ENCODE measurements at regions not wholly inside any gene's neighbourhood (a gene's known extent, or its start where the extent isn't known, plus 50 kb on each side); places are given as distances from the start of the nearest gene placed in this dataset.

DNA sequence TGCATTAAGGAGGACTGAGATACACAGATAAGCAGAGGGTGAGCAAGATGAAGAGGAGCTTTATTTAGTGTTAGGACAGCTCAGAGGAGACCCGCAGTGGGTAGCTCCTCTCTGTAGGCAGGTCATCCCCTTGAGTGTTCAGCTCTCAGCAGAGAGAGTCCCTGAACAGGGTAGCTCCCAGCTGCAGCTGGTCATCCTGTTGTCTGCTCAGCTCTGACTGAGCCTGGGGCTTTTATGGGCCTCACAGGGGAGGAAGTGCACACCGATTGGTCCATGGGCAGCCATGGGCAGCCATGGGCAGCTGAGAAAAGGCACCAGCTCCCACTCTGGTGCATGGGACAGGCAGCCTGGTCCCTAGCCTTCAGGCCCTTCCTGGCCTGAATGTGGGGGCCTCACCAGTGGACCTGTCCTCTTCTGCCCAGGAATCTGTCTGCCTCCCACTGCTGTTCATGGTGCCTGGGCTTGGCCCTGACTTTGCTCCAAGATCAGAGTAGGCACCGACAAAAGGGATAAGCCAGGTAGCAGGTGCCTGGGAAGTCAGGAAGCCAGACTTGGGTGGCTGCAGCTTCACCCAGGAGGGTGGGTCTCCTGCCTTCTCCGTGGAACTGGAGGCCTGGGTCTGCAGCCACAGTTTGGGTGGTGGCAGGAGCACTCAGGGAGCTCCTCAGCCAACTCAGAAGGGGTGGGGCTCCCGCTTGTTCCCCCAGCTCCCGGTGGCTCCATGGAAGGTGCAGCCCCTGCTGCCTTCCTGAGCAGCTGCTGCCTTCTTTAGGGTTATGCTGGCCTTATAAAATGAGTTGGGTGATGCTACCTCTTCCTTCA lies 54.7 kb downstream of the MYEOV start:
- DNase-seq: no peak

DNA sequence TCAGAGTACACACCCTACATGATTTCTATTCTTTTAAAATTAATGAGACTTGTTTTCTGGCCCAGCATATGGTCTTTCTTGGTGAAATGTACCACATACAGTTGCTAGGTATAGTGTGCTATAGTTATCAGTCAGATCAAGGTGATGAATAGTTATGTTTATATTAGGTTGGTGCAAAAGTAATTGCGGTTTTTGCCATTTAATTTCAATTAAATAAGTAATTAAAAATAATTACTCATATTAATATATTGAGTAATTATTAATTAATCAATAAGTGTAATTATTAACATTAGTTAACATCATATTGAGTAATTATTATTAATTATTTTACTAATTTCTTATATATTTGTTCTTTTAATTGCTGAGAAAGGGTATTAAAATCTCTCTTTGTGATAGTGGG lies 56.1 kb downstream of the MYEOV start:
- no peak for DNase-seq

DNA sequence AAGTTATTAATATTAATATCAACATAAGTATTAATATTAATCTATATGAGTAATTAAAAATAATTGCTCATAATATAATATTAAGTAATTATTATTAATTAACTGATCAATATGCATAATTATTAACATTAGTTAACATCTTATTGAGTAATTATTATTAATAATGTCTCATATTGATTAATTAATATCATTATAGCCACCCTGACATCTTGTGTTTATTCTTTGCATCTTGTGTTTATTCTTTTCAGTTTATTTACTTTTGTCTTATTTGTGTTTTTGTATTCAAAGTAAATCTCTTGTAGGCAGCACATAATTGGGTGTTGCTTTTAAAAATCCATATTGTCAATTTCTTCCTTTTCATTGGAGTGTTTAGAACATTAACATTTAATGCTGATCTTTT lies 56.6 kb downstream of the MYEOV start:
- DNase-seq: no peak

DNA sequence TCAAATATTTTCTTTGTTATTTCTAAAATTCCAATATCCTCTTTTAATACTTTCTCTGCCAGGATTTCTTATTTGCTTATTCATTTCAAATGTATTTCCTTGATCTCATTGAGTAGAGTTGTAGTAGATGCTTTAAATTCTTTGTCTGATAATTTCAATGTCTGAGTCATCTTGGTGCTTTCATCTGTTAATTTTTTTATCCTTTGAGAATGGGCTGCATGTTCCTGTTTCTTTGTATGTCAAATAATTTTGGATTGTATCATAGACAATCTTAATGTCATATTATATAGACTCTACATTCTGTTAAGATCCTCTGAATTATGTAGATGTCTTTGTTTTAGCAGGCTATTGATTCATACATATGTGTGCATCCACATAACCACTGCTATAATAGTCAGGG lies 57.5 kb downstream of the MYEOV start:
- no peak for DNase-seq

DNA sequence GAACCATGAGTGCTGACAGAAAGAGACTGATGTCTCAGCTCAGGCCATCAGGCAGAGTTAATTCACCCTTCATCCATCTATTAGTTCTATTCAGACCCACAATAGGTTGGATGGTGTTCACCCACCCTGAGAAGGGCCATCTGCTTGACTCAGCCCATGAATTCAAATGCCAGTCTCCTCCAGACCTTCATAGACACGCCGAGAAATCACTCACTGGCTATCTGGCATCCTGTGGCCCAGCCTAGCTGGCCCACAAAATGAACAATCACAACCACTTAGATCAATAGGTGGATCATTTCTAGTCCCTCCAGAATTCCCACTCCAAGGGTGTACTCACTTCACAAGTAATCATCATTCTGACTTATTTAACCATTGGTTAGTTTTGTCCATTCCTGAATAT lies 58.2 kb downstream of the MYEOV start:
- no peak for DNase-seq

DNA sequence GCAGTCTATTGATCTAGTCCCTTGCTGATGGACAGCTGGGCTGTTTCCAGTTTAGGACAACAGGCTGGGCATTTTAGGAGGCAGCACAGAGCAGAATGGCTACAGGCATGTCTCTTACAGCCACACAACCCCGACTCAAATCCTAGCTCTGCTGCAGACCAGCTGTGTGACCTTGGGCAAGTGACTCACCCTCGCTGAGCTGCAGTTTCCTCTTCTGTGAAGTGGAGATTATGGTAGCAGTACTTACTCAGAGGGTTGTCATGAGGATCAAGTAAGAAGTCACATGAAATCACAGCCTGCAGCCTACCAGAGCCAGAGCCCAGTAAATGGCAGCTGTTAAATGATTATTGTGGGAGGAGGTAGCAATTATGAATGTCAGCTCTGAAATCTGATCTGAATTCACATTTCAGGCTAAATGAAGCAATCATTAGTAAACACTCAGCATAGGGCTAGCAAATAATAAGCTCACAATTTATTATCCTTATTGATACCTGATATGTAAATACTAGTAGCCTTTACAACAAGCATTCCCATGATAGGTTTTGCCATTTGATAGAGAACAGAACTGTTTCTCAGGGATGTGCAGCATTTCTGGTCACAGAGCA lies 58.9 kb downstream of the MYEOV start:
- DNase-seq: no peak

DNA sequence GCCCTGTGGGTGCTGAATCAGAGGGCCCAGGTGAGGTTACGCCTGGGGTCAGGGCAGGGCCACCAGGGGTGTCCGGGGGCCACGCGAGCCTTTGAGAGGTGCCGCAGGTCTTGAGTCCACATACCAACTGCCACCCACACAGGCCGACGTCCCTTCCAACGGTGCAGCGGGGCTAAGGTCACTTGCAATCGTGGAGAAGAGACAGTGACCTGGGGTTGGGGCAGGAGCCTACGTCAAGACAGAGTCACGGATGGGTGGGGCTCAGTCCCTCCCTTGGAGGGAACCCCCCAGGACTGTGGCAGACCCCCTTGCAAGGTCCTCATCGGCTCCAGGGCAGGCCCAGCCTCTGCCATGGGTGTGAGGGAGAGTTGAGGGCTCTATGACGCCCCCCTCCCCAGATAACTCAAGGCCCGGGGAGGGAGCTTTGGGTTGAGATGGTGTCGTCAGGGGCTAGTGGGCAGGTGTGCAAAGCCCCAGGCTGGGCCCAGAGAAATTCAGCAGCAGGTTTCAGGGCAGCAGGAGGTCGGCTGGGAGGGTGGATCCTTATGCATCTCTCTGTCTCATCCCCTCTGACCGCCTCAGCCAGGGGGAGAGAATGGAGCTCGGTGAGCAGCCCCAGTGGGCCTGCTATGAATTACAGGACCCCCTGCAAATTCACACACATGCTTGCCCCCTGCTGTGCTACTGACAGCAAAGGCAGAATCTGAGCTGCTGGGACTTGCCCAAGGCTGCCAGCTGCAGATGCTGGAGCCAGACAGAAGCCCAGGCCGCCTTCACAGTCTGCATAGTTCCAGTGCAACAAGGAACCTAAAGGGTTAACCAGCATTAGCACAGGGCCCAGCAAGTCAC lies 60.0 kb downstream of the MYEOV start:
- no peak for DNase-seq

DNA sequence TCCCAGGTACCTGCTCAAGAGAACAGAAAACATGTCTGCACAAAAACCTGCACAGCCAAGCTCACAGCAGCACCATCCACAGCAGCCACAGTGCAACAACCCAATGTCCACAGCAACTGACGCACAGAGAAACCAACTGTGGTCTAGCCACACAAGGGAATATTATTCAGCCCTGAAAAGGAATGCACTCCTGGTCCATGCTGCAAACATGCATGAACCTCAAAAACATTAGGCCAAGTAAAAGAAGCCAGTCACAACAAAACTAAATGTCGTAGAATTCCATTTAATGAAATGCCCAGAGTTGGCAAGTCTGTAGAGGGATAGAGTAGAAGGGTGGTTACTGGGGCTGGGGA lies 60.6 kb downstream of the MYEOV start:
- no peak for DNase-seq

DNA sequence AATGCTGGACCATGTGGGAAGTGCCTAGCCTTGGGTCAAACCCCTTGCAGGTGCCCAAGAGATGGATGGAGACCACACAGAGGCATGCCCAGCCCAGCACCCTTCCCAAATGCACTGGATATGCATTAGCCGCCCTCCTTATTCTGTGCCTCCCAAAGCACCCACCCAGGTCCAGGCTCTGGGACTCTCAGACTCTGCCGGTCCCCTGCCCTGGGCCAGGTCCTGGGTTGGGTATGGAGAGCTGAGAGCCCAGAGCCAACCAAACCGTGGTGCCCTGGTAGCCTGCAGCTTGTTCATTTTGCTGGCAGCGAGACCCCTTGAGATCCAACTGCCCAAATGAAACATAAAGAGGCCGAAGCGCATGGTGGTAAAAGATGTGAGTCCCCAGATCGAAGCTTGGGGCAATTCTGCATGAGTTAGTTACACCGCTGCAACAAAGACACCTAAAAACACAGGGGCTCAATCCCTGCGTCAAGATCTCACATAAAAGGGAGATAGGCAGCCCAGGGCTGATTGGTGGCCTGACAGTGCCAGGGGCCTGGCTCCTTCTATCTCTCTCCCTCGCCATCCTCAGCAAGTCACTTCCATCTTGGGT lies 61.5 kb downstream of the MYEOV start:
- no peak for DNase-seq

DNA sequence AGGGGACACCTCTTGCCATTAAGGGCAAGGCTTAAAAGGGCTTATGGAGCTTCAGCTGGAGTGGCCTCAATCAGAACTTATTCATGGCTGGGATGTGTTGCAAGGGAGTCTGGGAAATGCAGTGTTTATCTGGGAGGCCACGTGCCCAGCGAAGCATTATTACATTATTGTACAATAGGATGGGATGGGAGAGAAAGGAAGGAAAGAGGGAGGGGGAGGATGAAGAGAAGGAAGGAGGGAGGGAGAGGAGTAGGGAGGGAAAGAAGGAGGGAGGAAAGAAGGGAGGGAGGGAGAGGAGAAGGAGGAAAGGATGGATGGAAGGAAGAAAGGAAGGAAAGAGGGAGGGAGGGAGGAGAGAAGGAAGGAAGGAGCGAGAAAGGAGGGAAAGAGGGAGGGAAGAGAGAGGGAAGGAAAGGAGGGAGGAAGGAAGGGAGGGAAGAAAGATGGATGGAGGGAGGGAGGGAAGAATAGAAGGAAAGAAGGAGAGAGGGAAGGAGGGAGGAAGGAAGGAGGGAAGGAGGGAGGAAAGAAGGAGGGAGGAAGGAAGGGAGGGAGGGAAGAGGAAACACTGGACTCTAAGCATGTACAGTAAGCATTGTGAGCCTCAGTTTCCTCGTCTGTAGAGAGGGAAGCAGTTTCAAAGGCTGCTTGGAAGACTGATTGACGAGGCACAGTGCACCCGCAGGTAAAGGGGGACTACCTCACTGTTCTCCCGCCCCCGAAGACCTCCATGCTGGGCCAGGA lies 62.2 kb downstream of the MYEOV start:
- no peak for DNase-seq

DNA sequence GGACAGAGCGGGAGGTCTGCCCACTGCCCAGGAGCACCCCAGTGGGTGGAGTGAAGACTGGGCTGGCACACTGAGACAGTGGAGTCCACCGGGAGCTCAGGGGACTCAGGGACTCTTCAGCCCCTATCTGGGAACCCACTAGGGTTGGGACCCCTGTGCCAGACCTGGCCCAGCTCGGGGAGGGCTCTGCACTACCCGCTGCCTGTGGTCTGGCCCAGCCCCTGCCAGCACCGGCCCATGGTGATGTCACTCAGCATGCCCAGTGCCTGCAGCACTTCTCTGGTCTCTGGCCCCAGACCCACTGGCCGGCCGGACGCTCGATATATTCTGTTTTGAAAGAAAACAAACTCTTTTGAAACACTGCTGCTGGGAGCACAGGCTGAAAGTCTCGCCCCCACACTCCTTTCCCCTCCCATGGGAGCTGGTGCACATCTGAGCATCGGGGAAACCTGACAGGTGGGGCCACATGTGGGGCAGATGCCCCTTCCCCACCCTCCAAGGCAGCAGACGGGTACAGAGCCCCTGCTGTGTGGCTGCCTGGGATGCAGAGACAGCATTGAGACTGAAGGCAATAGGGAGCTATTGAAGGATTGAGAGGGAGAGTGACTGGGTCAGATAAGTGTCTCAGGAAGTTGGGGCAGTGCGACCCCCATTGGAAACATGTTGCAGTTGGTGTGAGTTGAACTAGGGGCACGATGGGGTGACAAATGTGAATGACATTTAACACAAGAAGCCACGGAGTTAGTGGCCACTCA lies 62.9 kb downstream of the MYEOV start:
- DNase-seq: no peak

DNA sequence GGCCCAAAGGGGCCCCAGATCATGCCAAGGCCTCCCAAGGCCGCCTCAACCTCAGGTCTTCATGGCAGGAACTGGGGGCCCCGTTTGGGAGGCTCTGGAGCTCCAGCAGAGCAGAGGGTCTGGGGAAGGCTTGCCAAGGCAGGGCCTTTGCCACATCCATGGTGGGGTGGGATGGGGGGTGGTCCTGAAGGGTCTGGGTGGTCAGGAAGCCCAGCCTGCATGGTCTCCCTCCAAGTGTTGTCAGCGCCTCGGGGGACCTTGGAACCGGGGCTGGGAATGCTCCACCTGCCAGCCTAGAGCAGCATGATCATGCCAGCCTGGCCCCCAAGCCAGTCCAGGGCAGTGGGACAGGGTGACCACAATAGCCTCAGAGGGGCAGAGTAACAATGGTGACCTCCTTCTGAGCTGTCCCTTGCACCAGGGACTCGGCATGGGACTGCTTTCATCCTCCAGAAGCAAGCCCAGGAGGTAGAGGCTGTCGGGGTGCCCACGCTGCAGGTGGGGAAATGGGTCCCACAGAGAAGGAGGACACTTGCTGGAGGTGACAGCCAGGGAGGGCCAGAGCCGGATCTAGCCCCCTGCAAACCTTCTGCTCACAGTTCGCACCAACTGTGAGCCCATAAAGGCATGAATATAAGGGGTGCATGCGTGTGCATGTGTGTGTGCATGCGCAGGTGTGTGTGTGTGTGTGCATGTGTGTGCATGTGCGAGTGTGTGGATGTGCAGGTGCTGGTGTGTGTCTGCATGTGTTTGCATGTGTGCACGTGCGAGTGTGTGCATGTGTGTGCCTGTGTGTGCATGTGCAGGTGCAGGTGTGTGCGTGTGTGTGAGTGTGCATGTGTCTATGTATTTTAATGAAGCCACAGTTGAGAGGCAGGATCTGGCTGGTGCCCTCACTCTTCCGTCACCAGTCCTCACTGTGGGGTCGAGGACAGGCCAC lies 63.8 kb downstream of the MYEOV start:
- no peak for DNase-seq

DNA sequence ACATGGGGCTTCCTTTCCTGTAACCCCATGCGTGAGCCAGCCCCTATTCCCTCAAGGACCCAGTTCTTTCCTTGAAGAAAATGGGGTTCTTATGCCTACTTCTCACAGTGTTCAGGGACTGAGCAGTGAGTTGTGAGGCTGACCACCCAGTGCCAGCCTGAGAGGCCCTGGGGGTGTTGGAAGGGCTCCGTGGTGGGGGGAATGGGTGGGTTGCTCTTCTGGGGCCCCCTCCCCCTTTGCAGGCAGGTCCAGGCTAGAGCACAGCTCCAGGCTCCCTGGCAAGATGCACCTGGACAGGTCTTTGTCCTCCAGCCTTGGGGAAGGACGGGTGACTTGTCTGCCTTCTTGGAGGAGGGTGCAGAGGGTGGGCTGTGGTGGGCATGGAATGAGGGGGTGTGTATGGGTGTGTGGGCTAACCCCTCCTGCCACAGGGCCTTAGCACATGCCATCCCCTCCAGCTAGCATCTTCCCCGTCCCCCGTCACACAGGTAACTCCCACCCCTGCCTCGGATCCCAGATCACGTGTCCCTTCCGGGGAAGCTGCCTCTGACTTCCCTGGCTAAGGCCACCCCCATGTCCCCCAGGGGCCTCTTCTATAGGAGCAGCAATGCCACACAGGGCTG lies 64.6 kb downstream of the MYEOV start:
- DNase-seq: no peak

DNA sequence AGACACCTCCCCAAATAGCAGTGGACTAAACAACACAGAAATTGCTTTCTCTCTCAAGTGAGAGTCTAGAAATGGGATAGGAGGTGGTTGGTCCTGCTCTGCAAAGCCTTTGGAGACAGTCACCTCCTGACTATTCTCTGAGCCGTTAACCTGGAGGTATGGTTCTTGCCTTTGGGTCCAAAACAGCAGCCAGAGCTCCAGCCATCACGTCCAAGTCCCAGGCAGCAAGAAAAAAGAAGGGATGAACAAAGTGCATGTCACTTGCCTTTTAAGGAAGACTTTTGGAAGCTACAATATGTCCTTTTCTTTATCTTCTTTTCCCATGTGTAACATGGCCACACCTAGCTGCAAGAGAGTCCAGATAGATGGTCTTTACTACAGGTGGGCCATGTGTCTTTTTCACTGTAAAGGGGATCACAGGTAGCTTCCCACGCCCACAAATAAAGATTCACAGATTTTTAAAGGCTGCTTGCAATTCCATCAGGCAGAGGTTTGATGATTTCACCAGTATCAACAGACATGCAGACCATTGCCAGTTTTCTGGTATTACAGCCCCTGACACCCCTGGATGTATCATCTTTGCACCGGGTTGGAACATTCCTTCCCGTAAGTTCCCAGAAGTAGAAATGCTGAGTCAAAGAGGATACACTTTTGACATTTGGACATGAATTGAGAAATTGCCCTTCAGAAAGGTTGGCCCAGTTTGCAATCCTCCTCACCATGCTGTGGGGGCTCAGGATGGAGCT lies 66.0 kb downstream of the MYEOV start:
- DNase-seq: no peak

DNA sequence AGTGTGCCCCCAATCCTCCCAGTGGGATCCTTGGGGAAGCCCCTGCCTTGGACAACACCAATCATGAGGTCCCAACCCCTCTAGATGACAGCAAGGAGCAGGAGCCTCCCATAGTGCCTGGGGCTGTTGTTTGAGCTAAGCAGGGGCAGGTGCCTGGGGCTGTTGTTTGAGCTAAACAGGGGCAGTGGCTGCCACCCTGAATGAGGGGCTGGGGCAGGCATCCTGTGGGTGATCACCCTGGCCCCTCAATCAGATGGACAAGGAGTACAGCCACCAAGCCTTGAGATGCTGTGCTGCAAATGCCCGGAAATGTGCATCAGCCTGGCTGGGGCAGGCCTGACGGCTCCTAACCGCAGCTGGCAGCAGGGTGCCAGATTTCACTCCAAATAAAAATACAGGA lies 66.7 kb downstream of the MYEOV start:
- no peak for DNase-seq

DNA sequence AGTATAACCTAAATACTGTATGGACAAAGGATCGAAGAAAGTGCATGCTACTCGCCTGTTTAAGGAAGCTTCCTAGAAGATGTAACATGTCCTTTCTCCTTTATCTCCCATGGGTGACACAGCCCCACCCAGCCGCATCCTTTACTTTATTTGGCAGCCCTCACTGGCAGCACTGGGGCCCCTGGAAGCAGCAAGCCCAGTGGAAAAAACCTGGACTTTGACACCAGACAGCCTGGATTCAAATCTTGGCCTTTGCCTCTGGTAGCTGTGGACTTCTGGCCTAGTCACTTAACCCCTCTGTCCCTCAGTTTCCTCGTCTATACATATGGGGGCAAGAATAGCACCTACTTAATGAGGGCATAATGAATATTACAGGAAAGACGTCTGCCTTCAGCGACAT lies 67.1 kb downstream of the MYEOV start:
- no peak for DNase-seq

DNA sequence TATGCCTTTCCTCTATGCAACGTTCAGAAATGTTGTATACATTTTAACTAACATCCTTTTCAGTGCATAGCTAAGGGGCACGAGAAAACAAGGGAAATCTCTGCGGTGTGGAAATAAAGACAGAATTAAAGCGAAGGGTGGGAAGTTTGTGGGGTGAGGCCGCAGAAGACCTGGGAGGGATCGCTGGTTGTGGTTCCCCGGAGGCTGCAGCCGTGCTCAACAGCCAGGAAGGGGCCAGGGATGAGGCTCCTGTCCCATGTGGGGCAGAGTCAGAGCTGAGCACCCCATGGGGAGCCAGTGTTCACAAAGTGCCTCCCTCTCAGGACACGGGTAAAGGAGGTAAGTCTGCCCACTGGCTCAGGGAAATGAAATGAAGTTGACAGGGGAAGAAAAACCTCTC lies 67.5 kb downstream of the MYEOV start:
- no peak for DNase-seq

DNA sequence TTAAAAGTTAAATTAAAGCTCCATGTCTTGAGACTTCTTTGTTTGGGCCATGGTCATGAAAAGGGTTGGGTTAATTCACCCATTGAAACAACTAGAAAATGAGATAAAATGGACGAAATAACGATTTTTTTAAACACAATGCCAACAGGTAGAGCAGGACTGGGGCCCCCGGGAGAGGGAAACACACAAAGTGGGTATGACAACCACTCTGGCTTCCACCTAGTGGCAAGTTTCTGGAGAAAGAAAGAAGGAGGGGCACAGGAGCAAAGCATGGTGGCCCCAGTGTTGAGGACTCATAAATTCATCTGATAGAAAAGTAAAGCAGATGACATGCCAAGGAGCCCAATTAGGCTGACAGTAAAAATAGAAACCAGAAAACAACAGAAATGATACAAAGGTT lies 68.4 kb downstream of the MYEOV start:
- no peak for DNase-seq

DNA sequence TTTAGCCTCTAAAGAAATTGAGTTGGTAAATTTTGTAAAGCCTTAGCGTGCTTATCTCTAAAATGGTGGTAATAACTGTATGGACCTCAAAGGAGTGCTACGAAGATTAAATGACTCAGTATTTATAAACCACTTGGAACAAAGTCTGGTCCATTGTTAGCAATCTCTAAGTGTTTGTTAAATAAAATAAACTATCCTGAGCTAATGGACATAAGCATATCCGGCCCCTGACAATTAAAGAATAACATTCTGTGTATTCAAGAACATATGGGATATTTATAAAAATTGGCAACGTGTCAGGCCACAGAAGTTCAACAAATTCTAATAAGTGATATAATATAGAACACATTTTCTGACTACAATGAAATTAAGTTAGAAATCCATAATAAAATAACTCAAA lies 71.0 kb downstream of the MYEOV start:
- DNase-seq: no peak

DNA sequence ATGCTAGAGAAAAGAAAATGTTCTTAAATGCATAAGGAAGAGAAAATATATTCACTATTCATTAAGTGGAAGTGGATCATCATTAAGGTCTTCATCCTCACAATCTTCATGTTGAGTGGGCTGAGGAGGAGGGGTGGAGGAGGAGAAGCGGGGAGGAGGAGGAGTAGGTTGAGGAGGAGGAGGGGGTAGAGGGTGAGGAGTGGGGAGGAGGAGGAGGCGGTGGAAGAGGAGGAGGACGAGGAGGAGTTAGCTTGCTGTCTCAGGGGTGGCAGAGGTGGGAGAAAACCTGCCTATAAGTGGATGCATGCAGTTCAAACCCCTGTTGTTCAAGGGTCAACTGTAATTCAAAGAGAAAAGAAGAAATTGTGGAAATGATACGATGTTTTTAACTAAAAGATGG lies 71.6 kb downstream of the MYEOV start:
- no peak for DNase-seq
